HG03432 (cell line): ENCODE measurements at regions not wholly inside any gene's neighbourhood (a gene's known extent, or its start where the extent isn't known, plus 50 kb on each side); places are given as distances from the start of the nearest gene placed in this dataset.

Source experiments
- ATAC-seq: cut with Tn5 transposase; IDR thresholded peaks from one replicate; pipeline ENCODE4 v1.9.1; 2021; ENCODE audit warnings: mild to moderate bottlenecking, moderate library complexity; ENCODE audit not compliant: unreplicated experiment

DNA sequence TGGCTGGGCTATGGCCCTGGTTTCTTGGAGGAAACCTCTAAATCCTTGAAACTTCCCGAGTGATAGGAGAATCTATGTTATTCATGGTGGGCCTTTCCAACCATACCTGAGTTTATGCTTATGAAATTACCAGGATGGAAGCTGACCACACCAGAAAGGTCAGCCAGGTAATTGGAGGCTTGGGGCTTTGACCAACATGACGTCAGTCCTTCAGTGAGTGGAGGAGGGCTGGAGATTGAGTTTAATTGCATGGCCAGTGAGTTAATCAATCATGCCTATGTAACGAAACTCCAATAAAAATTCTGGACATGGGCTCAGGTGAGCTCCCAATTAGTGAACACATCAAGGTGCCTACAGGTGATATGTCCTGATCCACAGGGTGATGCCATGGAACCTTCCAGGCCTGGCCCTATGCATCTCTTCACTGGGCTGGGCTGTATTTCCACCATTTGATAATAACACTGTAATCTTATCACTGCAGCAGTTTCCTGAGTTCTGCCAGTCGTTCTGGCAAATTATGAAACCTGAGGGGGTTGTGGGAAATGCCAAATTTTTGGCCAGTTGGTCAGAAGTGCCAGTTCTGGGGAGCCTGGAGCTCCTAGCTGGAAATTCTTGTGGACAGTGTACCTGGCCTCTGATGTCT is 106.5 kb downstream of the CDH26 start:
- no peak for ATAC-seq

- ATAC-seq = no peak
Observed at GRCh38 chr20:60065741-60066437, 107.7 kb downstream of the CDH26 start.

DNA sequence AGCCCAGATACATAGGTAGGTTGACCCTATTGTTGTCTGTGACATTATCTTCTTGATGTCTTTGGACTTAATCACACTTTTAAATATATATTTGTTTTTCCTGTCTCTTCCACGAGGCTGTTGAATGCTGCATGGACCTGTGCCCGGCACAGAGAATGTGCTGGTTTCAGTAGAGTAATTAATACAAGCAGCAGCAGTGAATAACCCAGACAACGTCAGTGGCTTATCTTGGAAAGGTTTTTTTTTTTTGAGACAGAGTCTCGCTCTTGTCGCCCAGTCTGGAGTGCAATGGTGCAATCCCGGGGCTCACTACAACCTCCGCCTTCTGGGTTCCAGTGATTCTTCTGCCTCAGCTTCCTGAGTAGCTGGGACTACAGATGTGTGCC is 108.2 kb downstream of the CDH26 start:
- ATAC-seq = no peak

DNA sequence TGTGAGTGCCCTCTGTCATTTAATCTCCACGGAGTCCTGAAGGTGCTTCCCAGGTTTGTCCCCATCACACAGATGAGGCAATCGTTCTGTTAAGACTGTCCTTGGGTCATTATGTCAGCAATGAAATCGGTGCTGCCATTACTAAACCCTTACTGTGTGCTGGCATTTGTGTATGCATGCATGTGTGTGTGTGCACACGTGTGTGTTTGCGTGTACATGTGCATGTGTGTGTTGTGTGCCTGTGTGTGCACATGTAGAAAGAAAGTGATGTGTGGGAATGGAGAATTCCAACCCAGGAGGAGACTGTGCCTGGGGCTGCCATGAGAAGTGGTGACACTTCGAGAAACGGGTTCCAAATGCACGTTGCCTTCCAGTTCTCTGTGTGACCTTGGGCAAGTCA is 110.3 kb downstream of the CDH26 start:
- no peak for ATAC-seq

DNA sequence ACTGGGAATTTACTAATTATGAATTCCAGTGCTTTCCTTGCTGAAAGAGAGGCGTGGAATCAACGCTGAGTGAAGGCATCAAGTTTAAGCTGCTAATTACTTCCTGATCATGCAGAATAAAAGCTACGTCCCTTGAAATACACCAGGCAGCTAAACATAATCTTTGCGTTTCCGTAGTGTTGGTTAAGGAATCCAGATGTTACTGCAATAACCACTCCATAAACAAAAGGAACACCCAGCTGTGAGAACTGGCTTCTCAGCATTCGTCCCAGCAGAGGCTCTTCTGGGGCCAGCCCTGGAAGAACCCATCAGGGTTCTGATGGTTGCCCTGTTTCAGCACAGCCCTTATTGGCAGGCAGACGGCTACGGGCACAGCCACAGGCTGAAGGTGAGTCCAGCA is 111.4 kb downstream of the CDH26 start:
- no peak for ATAC-seq

DNA sequence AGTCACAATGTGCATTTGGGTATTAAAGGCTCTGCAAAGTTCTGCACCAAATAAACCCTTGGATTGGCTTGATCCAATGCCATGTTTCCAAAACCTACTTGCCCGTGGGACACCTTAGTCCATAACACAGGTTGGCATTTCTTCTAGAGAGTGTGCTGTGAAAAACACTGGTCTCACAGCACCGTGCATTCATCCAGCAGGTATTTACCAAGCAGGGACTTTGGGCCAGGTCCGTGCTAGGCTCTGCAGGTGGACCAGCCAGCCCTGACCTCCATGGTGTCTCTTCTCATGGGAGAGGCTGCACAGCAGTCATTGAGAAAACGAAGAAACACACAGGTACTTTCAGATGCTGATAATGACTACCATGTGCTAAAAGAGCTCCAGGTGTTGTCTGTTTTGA is 112.6 kb downstream of the CDH26 start:
- no peak for ATAC-seq

DNA sequence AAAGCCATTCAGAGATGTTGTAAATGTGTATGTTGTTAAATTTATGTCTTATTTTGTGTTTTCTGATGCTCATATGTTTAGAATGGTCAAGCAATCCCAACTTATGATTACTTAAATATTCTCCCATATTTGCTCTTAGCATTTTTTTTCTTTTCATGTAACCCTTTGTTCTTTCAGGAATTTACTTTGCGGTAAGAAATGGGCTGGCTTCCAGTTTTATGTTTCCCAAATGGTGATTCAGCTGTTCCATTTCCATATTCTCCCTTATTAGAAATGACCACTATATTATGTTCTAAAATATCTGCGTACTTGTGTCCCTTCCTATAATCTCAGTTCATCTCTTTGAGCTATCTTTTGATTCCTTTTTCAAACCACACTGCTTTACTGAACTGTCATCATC is 113.7 kb downstream of the CDH26 start:
- ATAC-seq = no peak

DNA sequence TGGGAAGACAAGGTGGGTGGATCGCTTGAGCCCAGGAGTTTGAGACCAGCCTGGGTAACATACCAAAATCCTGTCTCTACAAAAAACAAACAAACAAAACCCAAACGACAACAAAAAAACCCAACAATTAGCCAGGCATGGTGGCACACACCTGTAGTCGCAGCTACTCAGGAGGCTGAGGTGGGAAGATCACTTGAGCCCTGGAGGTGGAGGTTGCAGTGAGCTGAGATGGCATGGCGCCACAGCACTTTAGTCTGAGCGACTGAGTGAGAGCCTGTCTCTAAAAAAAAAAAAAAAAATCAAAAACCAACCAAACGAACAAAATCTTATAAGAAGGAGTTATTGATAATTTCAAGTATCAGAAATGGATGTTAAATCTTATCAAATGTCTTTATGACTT is 114.9 kb downstream of the CDH26 start:
- no peak for ATAC-seq

DNA sequence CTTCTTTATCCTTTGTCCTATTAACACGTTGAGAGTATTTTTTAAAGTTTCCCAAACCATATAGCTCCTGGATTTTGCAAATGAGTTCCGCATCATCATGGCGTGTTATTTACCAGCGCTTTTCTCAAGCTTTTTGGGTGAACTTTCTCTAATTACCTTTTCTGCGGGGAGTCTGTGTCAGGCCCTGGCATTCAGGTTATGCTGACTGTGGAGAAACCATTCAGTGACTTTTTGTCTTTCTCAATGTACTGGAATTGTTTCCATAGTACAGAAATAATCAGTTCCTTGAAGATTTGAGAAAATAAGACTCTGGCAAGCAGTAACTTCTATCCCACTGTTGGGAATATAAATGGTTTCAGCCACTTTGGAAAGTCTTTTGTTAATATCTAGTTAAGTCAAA is 115.3 kb downstream of the CDH26 start:
- ATAC-seq = no peak

DNA sequence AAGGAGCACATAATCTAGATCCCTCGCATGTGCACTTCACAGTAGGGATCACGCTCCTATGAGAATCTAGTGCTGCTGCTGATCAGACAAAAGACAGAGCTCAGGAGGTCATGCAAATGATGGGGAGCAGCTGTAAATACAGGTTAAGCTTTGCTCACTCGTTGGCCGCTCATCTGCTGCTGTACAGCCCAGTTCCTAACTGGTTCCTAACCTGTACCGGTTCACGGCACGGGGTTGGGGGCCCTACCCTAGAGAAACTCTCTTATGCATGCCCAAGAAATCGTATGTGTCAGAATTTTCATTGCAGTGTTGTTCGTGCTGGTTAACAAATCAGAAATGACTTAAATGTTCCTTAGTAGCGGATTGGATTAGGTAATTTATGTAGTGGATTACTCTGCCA is 116.1 kb downstream of the CDH26 start:
- ATAC-seq = no peak

- no peak for ATAC-seq
Observed at GRCh38 chr20:60078351-60079250, 120.4 kb downstream of the CDH26 start.

DNA sequence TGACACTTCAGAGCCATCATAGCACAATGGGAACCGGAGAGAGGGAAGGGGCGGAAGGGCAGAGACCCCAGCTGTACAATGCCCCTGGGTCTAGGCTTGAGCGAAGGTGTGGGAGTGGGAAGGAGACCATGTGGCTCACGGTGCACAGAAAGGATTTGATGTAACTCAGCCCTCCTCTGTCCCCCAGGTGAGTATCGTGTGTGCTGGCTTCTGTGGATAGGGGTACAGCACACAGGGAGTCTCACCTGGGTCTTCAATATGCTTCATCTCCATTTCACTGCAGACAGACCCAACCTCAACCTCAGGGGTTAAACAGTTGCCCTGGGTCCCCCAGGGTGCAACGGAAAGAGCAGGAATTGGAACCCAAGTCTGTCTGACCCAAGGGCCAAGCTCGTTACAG is 122.2 kb downstream of the CDH26 start:
- ATAC-seq = no peak

DNA sequence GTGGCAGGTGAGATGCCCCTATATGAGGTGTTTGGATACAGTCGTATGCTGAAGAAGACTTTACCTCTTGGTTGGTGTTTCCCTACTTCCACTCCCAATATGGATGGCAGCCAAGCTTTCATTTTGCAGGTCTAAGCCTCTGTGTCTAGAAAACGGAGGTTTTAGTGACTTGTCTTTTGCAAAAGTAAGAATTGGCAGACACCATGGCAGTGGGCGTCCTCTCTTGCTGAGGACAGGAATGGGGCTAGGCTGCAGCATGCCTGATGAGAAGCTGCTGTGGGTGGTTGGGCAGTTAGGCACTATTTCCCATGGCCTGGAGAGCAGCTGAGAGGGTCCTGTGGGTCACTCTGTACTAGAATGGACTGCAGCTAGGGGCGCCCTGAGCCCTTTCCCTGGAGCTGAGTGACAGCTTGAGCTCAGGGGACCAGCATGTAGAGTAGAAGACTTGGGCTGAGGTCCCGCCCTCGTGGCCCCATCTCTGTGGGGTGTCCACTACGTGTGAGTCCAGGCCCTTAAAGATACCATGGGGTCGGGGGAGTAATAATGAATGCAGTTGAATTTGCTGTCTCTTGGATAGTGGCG is 127.4 kb downstream of the CDH26 start:
- no peak for ATAC-seq

DNA sequence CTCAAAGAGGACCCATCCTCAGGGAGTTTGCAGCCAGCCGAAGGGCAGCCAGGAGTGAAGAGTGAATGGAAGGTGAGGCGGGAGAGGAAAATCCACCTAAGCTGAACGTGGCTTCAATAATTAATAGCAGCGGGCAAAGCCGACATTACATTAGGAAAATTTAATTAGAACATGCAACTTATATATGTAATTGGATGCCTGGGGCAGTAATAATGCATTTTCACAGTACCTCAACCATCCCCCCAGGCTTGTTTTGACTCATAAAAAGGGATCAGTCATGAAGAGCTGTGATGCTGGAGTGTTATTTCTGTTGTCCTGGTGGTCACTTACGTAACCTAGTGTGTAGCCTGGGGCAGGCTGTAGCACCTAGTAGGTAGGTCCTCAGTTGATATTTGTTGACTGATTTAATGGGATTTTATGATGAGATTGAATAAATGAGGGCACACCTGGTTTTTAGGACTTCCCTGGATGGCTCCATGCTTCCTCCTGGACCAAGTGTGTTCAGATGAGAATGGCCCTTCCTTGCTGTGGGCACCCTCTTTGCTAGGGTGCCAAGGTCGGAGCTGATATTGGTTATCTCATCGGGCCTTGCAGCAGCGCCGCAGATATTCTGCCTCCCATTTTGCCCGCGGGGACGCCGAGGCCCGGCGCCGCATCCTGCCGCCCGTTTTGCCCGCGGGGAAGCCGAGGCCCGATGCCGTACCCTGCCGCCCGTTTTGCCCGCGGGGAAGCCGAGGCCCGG is 128.8 kb downstream of the CDH26 start:
- no peak for ATAC-seq

DNA sequence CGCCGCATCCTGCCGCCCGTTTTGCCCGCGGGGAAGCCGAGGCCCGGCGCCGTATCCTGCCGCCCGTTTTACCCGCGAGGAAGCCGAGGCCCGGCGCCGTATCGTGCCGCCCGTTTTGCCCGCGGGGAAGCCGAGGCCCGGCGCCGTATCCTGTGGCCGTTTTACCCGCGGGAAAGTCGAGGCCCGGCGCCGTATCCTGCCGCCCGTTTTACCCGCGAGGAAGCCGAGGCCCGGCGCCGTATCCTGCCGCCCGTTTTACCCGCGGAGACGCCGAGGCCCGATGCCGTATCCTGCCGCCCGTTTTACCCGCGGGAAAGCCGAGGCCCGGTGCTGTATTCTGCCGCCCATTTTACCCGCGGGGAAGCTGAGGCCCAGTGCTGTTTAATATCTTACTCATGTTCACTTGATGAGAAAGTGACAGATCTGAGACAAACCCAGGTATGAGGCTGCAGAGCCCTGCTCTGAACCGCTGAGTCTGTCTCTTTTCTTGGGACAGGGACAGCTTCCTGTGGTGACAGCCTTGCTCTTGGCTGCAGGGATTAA is 129.4 kb downstream of the CDH26 start:
- no peak for ATAC-seq

DNA sequence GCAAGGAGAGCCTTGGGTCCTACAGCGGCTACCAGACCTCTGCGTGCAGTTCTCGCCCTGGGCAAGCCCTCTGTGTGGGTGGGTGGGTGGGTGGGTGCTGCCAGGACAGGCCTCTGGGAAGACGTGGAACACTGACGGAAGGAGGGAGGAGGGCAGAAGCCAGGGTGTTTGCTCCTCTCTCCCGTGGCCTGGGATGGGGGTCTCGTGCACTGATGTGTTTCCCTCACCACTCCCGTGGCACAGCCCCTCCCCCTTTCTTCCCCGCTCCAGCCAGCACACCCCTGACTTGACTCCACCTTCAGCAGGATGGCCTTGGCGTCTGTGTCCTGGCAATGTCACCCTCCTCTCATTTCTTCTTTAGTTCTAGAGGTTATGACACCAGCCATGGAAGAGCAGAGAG is 130.0 kb downstream of the CDH26 start:
- ATAC-seq = no peak

DNA sequence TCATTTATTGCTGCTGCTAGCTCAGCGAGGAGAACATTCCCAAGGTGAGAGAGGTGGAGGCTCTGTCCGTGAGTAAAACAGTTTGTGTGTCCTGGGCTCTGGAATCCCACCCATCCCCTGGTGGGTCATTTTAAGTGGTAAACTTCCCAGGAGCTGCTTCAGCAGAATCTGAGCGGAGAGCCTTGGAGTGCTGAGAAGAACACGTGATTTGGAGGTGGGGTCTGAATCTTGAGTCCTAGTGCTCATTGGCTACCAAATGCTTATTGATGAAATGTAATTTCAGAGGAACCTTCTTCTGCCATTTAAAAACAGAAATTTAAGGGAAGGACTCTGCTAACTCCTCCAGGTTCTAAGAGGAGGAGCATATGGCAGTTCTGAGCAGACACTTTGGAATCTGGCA is 132.4 kb downstream of the CDH26 start:
- no peak for ATAC-seq

DNA sequence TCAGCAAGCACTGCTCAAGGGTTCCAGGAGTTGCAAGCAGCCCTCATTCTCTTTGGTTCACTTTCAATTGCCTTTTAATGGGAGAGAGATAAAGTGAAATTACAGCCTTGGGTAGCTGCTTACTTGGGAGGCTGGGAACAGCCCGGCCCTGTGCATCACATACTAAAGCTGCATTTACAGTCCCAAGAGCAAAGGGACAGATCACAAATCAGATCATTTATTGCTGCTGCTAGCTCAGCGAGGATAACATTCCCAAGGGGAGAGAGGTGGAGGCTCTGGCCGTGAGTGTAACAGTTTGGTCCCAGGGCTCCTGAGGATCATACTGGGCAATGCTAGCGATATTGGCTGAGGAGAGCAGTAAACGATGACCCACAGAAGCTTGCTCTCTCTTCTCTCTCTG is 133.1 kb downstream of the CDH26 start:
- no peak for ATAC-seq

- ATAC-seq = no peak
Observed at GRCh38 chr20:60091861-60092260, 133.6 kb downstream of the CDH26 start.

DNA sequence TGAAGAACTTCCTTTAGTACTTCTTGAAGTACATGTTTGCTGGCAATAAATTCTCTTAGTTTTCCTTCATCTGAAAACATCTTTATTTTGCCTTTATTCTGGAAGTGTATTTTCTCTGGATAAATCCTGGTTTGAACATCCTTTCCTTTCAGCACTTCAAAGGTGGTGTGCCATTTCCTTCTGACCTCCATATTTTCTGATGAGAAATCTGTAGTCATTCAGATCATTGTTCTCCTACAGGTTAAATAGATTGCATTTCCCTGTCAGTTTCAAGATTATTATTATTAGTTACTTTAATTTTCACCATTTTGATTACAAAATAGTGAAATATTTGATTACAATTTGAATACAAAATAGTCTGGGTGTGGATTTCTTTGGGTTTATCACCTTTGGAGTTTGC is 134.5 kb downstream of the CDH26 start:
- ATAC-seq = no peak

DNA sequence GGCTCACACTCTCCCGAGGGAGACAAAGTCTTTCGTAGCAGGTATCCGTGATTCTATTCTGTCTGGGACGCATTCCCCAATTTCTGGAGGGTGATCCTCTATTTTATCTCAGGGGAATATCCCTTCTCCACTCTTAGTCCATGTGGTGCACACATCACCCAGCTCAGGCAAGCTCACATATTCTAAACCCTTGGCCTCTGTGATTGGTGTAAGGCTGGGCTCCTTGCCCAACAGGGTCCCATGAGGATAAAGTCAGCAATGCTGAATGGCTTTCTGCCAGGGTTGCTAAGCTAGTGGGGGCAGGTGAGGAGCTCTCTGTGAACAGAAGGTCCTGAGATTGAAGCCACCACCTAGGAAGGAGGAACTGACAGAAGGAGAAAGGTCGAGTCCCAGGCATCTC is 137.2 kb downstream of the CDH26 start:
- ATAC-seq = no peak
